Right lobe of liver (tissue), 4 donors: ENCODE measurements at regions not wholly inside any gene's neighbourhood (a gene's known extent, or its start where the extent isn't known, plus 50 kb on each side); places are given as distances from the start of the nearest gene placed in this dataset.

Experiments used
- CTCF ChIP-seq, 4 donors: fragments of 200-600 bp in 3 of 4; fragments of 450-650 bp in 1 of 4; IDR thresholded peaks; one replicate each; pipeline versions ENCODE4 v1.5.1 to v1.8.0; 2016 to 2022; ENCODE audit warnings: antibody characterized with exemption in 4 of 4, mild to moderate bottlenecking in 2 of 4
- POLR2A ChIP-seq: fragments of 450-650 bp; IDR thresholded peaks from one replicate; pipeline ENCODE4 v1.6.1; 2017; ENCODE audit warnings: antibody characterized with exemption, mild to moderate bottlenecking
- donor health status: DM: no; HTN: no; CAD: no.
- donor health status: DM: no; HTN: no; CAD: no.
- donor health status: DM: no; HTN: yes; CAD: no.

- no peak for TF ChIP-seq CTCF (IDR thresholded peaks at IDR 0.05)
- no peak for TF ChIP-seq POLR2A
Observed at GRCh38 chr18:77635858-77636257, 386.2 kb downstream of the GALR1 start.
